Activated CD4-positive, alpha-beta T cell treated with anti-CD3 and anti-CD28 coated beads for 4 hours (primary cell): ENCODE measurements at regions not wholly inside any gene's neighbourhood (a gene's known extent, or its start where the extent isn't known, plus 50 kb on each side); places are given as distances from the start of the nearest gene placed in this dataset.

Experiments used
- DNase-seq, 2 donors: peaks; one replicate each; pipeline ENCODE4 v3.0.0-alpha.2; 2020

GRCh38 chr2:21650569-21650968, 526.8 kb downstream of the TDRD15 start:
- no peak for DNase-seq

GRCh38 chr2:21655136-21655535, 531.4 kb downstream of the TDRD15 start:
- no peak for DNase-seq

GRCh38 chr2:21656330-21657075, 532.7 kb downstream of the TDRD15 start:
- no peak for DNase-seq

GRCh38 chr2:21657445-21657844, 533.7 kb downstream of the TDRD15 start:
- DNase-seq = no peak

GRCh38 chr2:21658269-21658668, 534.5 kb downstream of the TDRD15 start:
- no peak for DNase-seq

GRCh38 chr2:21658907-21659477, 535.2 kb downstream of the TDRD15 start:
- DNase-seq = no peak

- no peak for DNase-seq
These were observed 540.3 kb downstream of the TDRD15 start for GRCh38 chr2:21664083-21664482.

- no peak for DNase-seq
These were observed 543.9 kb downstream of the TDRD15 start for GRCh38 chr2:21667638-21668037.

GRCh38 chr2:21668078-21668710, 544.4 kb downstream of the TDRD15 start:
- DNase-seq = no peak

GRCh38 chr2:21676041-21676440, 552.3 kb downstream of the TDRD15 start:
- DNase-seq = no peak

GRCh38 chr2:21676676-21677075, 552.9 kb downstream of the TDRD15 start:
- DNase-seq = no peak

- DNase-seq = no peak
These were observed 560.1 kb downstream of the TDRD15 start for GRCh38 chr2:21683838-21684237.

- DNase-seq = no peak
These were observed 563.8 kb downstream of the TDRD15 start for GRCh38 chr2:21687589-21687988.

GRCh38 chr2:21690005-21690404, 566.2 kb downstream of the TDRD15 start:
- DNase-seq = no peak

GRCh38 chr2:21693081-21693480, 569.3 kb downstream of the TDRD15 start:
- DNase-seq = no peak

GRCh38 chr2:21694079-21694878, 570.5 kb downstream of the TDRD15 start:
- no peak for DNase-seq

- DNase-seq = no peak
These were observed 573.1 kb downstream of the TDRD15 start for GRCh38 chr2:21696900-21697299.

GRCh38 chr2:21700644-21701043, 576.9 kb downstream of the TDRD15 start:
- no peak for DNase-seq

- DNase-seq = no peak
These were observed 586.3 kb downstream of the TDRD15 start for GRCh38 chr2:21710031-21710430.

GRCh38 chr2:21710496-21710895, 586.7 kb downstream of the TDRD15 start:
- DNase-seq = no peak

- no peak for DNase-seq
These were observed 592.1 kb downstream of the TDRD15 start for GRCh38 chr2:21715887-21716286.

- DNase-seq = no peak
These were observed 603.3 kb downstream of the TDRD15 start for GRCh38 chr2:21727101-21727500.

GRCh38 chr2:21728133-21728532, 604.4 kb downstream of the TDRD15 start:
- no peak for DNase-seq

GRCh38 chr2:21730141-21730540, 606.4 kb downstream of the TDRD15 start:
- no peak for DNase-seq
